Ecto neural progenitor cell (in vitro differentiated cells): ENCODE measurements at regions not wholly inside any gene's neighbourhood (a gene's known extent, or its start where the extent isn't known, plus 50 kb on each side); places are given as distances from the start of the nearest gene placed in this dataset.

Experiments used
- DNase-seq: peaks from one replicate; pipeline ENCODE4 v3.0.0-alpha.2; 2018; ENCODE audit warnings: low spot score

DNA sequence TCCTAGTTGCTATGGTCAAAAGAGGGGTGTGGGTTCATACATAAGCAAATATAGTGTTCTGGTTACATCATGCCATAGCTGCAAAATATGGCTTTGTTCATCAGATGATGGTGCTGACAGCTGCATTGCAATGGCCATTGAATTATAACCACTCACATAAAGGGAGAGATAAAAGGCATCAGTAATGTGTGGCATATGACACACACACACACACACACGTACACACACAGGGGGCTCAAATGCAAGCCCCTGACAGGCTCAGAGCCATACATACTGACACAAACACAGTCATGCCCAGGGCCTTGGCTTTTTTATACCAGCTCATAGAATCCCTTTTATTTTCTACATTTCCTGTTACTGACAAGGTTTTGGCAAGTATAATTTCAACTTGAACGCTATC is 698.9 kb downstream of the BCL11B start:
- no peak for DNase-seq

GRCh38 chr14:98576463-98576862 is 695.5 kb downstream of the BCL11B start:
- no peak for DNase-seq

- no peak for DNase-seq
Observed at GRCh38 chr14:98578204-98578603, 693.8 kb downstream of the BCL11B start.

GRCh38 chr14:98579140-98579539 is 692.9 kb downstream of the BCL11B start:
- no peak for DNase-seq

DNA sequence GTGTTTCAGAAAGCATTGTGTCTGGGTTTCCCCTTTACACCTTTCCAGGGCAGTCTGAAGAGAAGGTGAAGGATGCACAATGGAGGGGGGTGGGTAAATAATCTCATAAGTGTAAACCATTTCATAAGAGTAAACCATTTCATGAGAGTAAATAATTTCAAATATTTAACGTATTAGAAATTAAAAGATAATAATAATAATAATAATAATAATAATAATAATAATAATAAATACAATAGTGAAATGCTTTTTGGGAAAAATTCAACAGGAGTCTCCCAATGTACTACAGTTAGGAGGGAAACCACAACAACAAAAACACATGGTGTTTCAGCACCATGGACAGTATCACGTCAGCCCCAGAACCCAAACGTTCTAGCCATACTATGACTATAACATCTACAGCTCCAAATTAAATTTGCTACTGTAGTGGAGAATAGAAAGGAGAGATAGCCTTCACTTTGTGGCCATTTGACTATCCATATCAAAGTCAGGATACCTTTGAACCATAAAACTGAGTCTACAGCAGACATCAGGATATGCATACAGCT is 691.8 kb downstream of the BCL11B start:
- no peak for DNase-seq

DNA sequence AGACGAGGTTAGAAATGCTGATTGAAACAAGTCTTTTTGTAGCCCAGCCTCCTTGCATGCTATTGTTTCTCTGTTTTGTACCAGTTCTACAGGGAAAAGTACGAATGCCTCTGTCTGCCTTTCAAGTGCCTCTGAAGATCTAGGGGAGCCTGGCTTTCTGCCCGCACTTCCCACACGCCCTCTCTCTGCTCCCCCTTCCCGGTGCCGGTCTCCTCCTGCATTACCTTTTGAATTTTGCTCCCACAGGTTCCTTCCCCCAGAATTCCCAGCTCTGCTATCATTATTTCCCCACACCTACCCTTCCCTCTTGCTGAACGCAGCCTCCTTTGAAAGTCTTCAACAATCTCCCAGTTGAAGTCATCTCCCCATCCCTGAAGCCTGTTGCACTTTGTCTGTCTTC is 689.7 kb downstream of the BCL11B start:
- no peak for DNase-seq

DNA sequence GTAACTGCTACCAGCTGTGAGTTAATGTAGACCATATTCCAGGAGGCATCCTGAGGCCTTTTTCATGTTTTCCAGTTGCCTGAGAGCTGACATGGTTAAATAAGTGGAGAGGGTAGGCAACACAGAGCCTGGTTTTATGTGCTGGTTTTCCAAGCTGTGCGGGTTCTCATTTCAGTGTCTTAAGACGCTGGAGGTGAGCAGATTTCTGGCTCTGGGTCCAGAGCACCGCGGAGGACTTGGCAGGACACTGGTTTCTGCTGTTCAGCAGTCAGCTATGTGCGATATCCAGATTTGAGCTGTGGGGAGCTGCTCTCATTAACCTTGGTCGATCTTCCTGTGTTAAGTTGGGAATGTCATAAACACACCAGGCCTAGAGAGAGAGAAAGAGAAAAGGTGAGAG is 680.8 kb downstream of the BCL11B start:
- no peak for DNase-seq

- DNase-seq, result no peak
Observed at GRCh38 chr14:98592611-98593170, 679.3 kb downstream of the BCL11B start.

- peak; percentile 69 for DNase-seq
Observed at GRCh38 chr14:98593361-98593761, 678.6 kb downstream of the BCL11B start.

GRCh38 chr14:98594156-98594555 is 677.8 kb downstream of the BCL11B start:
- DNase-seq, result no peak

GRCh38 chr14:98598576-98598975 is 673.4 kb downstream of the BCL11B start:
- no peak for DNase-seq

DNA sequence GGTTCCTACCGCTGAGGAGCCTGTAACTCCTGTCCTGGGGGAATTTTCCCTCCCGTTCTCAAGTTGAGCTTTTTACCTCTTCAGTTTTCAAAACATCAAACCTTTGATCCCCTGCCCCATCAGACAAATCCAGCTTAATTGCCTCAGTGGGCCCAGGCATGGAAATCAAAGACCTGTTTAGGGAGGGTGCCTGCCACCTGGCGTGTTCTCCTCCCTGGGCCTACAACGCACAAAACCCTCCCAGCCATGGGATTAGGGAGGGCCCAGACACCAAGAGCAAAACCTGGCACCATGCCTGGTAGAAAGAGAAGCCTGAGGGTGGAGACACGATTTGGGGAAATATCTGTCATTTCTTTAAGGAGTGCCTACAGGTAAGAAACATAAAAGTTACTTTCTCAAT is 672.9 kb downstream of the BCL11B start:
- DNase-seq, result no peak

- DNase-seq, result no peak
Observed at GRCh38 chr14:98602983-98603382, 669.0 kb downstream of the BCL11B start.

DNA sequence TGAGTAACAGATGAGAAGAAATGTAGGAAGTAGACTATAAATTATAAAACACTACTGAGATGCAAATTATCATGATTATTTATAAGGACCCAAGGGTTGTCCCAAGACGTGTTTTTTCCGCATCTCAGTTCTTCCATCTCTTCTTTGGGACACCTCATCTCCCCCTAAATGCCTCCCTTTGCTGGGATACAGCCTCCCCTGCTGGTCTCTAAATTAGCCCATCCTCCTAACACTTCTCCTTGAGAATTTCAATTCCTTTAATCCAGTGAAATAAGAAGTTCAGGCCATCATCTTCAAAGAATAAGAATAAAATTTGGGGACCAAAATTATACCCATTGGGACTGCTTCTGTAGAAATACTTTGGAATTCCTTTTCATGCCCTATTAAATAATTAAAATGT is 667.0 kb downstream of the BCL11B start:
- no peak for DNase-seq

DNA sequence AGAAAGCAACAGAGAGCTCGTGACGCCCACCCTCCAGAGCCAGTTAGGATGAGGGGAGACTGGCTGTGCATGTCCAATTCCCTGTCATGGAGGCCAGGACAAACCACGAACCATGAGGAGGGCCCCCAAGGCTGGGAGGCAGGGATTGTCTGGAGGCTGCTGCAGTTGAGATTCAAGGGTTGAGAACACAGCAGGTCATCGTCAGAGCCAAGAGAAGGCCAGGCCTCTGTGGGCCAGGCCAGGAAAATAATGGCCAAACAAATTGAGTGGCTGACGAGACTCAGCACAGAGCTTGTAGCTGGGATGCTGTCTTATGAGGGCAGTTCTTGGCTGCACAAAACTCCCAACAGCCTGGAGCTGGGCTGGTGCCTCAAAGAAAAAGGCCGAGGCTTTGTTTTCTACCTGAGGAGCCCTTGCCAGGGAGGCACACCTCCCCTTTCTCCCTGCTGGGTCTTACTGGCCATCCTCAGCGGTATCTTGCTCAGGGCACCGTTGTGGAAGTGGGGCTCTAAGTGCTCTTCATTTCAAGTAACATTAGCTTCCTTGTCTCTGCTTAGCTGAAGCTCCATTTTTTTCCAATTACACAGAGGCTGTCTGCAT is 665.9 kb downstream of the BCL11B start:
- DNase-seq, result no peak

- DNase-seq, result no peak
Observed at GRCh38 chr14:98606816-98607215, 665.2 kb downstream of the BCL11B start.

DNA sequence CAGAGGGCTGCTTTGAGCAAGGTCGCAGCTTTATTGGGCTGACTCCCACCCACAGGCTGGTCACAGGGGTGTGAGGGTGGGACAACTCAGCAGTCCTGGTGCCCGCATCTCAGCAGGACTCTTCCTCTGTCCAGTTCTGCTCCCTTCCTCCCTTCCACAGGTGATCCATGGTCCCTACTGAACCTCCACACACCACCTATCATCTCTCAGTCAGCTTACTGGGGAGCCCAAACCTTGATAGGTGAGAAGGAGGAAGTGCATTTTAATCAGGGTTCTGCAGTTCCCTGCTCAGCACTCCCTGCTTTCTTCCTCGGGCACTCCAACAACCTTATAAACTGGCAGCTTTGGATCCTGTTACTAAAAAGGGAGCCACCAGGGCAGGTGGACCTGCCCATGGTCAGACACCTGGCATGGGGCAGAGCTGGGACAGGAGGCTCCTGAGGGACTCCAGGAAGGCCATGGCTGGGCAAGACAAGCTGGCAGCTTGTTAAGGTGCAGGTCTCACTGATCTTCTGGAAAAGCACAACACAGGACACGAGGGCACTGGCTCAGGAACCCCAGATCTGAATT is 664.6 kb downstream of the BCL11B start:
- DNase-seq, result no peak

GRCh38 chr14:98608071-98609060 is 663.6 kb downstream of the BCL11B start:
- no peak for DNase-seq

GRCh38 chr14:98612434-98613200 is 659.4 kb downstream of the BCL11B start:
- no peak for DNase-seq

- DNase-seq, result no peak
Observed at GRCh38 chr14:98614741-98615140, 657.3 kb downstream of the BCL11B start.

- DNase-seq, result no peak
Observed at GRCh38 chr14:98622208-98623051, 649.6 kb downstream of the BCL11B start.
